DMS53 treated with DMSO at 0.1 percent for 48 hours (cell line): ENCODE measurements at regions not wholly inside any gene's neighbourhood (a gene's known extent, or its start where the extent isn't known, plus 50 kb on each side); places are given as distances from the start of the nearest gene placed in this dataset.

Source experiments
- DNase-seq: peaks from one replicate; lab custom pipeline; 2025; ENCODE audit not compliant: unreplicated experiment; lab: John Stamatoyannopoulos, UW

DNA sequence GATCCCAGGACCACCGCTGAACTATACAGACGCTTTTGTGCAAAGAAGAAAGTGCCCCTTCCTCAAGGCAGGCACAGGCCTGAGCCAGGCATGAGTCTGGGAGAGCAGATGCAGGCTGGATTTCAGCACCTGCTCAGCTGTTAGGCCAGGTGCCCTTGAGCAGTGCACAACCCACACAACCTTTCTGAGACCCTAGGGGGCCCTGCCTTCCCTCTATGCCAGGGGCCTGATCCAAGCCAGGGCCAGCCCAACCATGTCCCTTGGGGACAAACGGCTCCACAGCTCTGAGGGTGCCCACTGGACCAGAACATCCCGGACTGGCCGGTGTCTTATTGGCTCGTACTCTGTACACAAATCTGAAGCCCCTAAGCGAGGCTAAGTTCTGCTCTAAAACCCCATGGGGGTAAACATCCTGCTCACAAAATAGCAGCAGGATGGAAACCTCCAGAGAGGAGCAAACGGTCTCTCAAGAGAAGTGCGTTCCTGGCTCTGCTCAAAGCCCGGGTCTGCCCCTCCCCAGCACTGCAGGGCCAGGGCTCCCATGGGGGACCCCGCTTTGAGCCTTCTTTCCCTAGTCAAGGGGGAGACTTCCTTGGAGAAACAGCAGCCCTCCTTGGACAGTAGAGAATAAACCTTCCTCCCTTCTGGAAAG, 275.1 kb downstream of the NPHP4 start:
- DNase-seq: no peak

GRCh38 chr1:5716126-5716525, 276.1 kb downstream of the NPHP4 start:
- DNase-seq: no peak

GRCh38 chr1:5713101-5714010, 278.9 kb downstream of the NPHP4 start:
- no peak for DNase-seq

- DNase-seq: no peak
These were observed 280.1 kb downstream of the NPHP4 start for GRCh38 chr1:5711956-5712645.

GRCh38 chr1:5711079-5711478, 281.1 kb downstream of the NPHP4 start:
- DNase-seq: no peak

GRCh38 chr1:5709976-5710375, 282.2 kb downstream of the NPHP4 start:
- no peak for DNase-seq

- no peak for DNase-seq
These were observed 282.7 kb downstream of the NPHP4 start for GRCh38 chr1:5709461-5709975.

- DNase-seq: no peak
These were observed 283.6 kb downstream of the NPHP4 start for GRCh38 chr1:5708346-5709245.

GRCh38 chr1:5707566-5708345, 284.5 kb downstream of the NPHP4 start:
- no peak for DNase-seq

- no peak for DNase-seq
These were observed 286.0 kb downstream of the NPHP4 start for GRCh38 chr1:5706239-5706638.

DNA sequence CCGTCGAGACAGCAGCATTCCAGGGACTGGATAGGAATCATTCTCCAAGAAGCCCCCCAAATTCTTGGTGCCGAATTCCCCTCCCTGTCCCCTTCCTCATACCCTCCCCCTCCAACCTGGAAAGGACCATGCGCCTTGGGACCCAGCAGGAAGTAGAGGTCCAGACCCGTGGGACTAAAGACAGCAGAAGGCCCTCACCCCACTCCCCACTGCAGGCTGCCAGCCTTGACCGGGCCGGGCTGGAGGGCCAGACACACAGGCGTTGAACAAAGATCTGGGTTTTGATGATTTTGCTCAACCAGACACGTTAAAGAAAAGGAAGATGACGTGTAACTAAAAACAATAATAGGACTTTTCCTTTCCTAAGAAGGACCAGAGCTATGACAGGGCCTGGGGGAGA, 286.5 kb downstream of the NPHP4 start:
- DNase-seq: no peak

DNA sequence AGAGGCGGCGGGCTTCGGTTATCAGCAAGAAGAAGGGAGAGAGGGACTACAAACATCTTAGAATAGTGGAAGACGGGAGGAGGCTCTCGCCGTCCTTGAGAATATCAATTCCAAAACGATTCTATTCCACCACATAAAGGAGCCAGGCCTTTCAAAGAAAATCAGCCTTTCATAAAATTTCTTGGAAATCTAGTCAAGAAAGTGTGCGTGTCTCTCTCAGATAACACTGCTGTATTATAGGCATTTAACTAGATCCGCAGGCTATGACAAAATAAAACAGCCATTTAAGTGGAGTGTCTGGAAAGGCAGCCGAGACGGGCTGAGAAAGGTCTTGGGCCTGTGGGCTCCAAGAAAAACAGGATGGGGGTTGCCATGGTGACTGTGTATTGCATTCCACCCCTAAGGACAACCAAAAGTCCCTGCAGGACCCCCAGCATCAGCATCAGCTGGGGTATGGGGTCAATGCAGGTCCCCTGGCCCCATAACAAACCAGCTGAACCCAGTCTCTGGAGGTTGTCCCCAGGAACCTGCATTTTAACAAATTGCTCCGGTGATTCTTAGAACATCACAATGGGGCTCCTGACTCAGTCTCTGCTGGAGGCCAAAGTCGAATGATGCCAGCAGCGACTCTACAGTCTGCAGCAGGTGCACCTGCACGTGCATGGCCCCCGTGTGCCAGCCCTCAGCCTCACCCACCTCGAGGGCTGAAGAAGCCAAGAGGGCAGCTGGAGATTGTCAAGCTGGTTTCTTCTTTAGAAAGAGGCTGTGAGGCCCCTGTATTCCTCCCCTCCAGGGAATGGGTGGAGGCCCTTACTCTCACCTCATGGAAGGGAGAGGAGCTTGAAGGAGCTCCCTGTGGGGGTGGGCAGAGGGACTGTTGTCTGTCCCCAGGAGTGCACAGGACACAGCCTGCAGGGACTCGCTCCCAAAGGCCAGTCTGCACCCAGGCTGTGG, 287.4 kb downstream of the NPHP4 start:
- DNase-seq: no peak

GRCh38 chr1:5701642-5702041, 290.6 kb downstream of the NPHP4 start:
- no peak for DNase-seq

- DNase-seq: no peak
These were observed 298.7 kb downstream of the NPHP4 start for GRCh38 chr1:5693568-5693967.

- DNase-seq: no peak
These were observed 299.6 kb downstream of the NPHP4 start for GRCh38 chr1:5692664-5693063.

GRCh38 chr1:5691795-5692509, 300.3 kb downstream of the NPHP4 start:
- no peak for DNase-seq

DNA sequence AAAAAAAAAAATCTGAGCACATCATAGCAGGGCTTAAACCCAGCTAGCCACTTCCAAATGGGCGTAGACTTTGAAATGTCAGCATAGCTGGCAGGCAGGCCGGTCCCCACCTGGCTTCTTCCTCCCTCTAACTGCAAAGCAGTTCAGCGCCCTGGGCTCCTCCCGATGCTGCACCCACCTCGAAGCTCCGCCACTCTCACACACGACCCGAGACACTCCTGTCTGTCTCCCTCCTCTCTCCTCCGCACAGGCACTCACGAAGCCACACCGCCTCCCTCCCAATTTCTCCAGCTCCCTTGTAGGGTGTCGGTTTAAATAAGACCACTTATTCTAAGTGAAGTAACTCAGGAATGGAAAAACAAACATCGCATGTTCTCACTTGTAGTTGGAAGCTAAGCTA, 301.3 kb downstream of the NPHP4 start:
- no peak for DNase-seq

- DNase-seq: no peak
These were observed 301.9 kb downstream of the NPHP4 start for GRCh38 chr1:5690291-5690690.
